ENCODE measurements at regions not wholly inside any gene's neighbourhood (a gene's known extent, or its start where the extent isn't known, plus 50 kb on each side); places are given as distances from the start of the nearest gene placed in this dataset.

- H3K27ac ChIP-seq = no peak overlapping the region
- no peaks in the 10 kb centered on the region for H3K27me3 ChIP-seq
- no peaks in the 10 kb centered on the region for H3K36me3 ChIP-seq
- no peak for TF ChIP-seq POLR2AphosphoS5 (IDR thresholded peaks at IDR 0.05)
- TF ChIP-seq EP300 (IDR thresholded peaks at IDR 0.05) = no peak
- TF ChIP-seq POLR2A (IDR thresholded peaks at IDR 0.05) = no peak
- TF ChIP-seq, protein P1, sequence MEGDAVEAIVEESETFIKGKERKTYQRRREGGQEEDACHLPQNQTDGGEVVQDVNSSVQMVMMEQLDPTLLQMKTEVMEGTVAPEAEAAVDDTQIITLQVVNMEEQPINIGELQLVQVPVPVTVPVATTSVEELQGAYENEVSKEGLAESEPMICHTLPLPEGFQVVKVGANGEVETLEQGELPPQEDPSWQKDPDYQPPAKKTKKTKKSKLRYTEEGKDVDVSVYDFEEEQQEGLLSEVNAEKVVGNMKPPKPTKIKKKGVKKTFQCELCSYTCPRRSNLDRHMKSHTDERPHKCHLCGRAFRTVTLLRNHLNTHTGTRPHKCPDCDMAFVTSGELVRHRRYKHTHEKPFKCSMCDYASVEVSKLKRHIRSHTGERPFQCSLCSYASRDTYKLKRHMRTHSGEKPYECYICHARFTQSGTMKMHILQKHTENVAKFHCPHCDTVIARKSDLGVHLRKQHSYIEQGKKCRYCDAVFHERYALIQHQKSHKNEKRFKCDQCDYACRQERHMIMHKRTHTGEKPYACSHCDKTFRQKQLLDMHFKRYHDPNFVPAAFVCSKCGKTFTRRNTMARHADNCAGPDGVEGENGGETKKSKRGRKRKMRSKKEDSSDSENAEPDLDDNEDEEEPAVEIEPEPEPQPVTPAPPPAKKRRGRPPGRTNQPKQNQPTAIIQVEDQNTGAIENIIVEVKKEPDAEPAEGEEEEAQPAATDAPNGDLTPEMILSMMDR (IDR thresholded peaks at IDR 0.05) = no peak
- no peaks in the 10 kb centered on the region for H3K4me1 ChIP-seq
- no peaks in the 10 kb centered on the region for H3K9me3 ChIP-seq
- DNase-seq (no peak), ATAC-seq (ENCODE audit: low FRiP score in 2 of 2) (no peak)
- H3K4me3 ChIP-seq = no peak overlapping the region
- 26 to 30% methylated on average over 1 of the region's 1 CpG for WGBS, 2 donors
Observed at GRCh38 chr3:168239287-168239686, 143.6 kb upstream of the GOLIM4 start.

- Histone ChIP-seq H3K9me3 (no peaks in the 10 kb centered on the region), H3K4me3 (no peak overlapping the region), H3K4me1 (no peaks in the 10 kb centered on the region), H3K27ac (no peak overlapping the region), H3K36me3 (no peaks in the 10 kb centered on the region), H3K27me3 (no peaks in the 10 kb centered on the region)
- no peak for TF ChIP-seq POLR2A (IDR thresholded peaks at IDR 0.05)
- no peak for TF ChIP-seq EP300 (IDR thresholded peaks at IDR 0.05)
- no peak for TF ChIP-seq POLR2AphosphoS5 (IDR thresholded peaks at IDR 0.05)
- TF ChIP-seq, protein P1 (IDR thresholded peaks at IDR 0.05) = no peak
- ATAC-seq (ENCODE audit: low FRiP score in 2 of 2) (no peak), DNase-seq (no peak)
- 70 to 84% methylated on average over 1 of the region's 1 CpG for WGBS, 2 donors
Observed at GRCh38 chr3:168233001-168233400, 137.3 kb upstream of the GOLIM4 start.

GRCh38 chr3:168223085-168223484, 127.4 kb upstream of the GOLIM4 start:
- WGBS, 2 donors = 83 to 92% methylated on average over 3 of the region's 3 CpGs
- no peaks in the 10 kb centered on the region for H3K27me3 ChIP-seq
- ATAC-seq (ENCODE audit: low FRiP score in 2 of 2) (no peak), DNase-seq (no peak)
- no peaks in the 10 kb centered on the region for H3K36me3 ChIP-seq
- no peak for TF ChIP-seq POLR2A (IDR thresholded peaks at IDR 0.05)
- TF ChIP-seq POLR2AphosphoS5 (IDR thresholded peaks at IDR 0.05) = no peak
- no peak for TF ChIP-seq EP300 (IDR thresholded peaks at IDR 0.05)
- TF ChIP-seq, protein P1 (IDR thresholded peaks at IDR 0.05) = no peak
- H3K4me3 ChIP-seq = no peak overlapping the region
- H3K9me3 ChIP-seq = no peaks in the 10 kb centered on the region
- no peak overlapping the region for H3K27ac ChIP-seq
- H3K4me1 ChIP-seq = no peaks in the 10 kb centered on the region

DNA sequence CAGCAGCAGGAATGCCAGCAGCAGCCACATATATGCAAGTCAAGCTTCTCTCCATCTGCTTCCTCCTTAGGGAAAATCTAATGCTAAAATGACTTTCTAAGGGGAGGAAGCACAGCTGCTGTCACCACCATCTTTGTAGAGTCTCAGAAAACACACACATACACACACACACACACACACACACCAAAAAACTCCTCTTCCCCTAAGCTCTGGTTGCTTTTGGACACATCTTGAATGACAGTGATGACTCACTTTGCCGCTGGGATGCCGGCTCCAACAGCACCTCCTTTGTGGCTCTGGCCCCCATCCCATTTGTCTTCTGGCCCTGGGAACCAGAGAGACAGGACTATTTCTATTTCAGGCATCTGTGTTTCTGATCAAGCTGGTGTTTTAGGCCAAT, 124.8 kb upstream of the GOLIM4 start:
- TF ChIP-seq, protein P1 (IDR thresholded peaks at IDR 0.05) = no peak
- no peak for TF ChIP-seq POLR2AphosphoS5 (IDR thresholded peaks at IDR 0.05)
- TF ChIP-seq POLR2A (IDR thresholded peaks at IDR 0.05) = no peak
- no peak for TF ChIP-seq EP300 (IDR thresholded peaks at IDR 0.05)
- ATAC-seq (ENCODE audit: low FRiP score in 2 of 2) (no peak), DNase-seq (no peak)
- H3K9me3 ChIP-seq = no peaks in the 10 kb centered on the region
- no peaks in the 10 kb centered on the region for H3K36me3 ChIP-seq
- no peaks in the 10 kb centered on the region for H3K4me1 ChIP-seq
- H3K27me3 ChIP-seq = no peaks in the 10 kb centered on the region
- no peak overlapping the region for H3K4me3 ChIP-seq
- 76 to 84% methylated on average over 2 of the region's 2 CpGs for WGBS, 2 donors
- H3K27ac ChIP-seq = no peak overlapping the region

DNA sequence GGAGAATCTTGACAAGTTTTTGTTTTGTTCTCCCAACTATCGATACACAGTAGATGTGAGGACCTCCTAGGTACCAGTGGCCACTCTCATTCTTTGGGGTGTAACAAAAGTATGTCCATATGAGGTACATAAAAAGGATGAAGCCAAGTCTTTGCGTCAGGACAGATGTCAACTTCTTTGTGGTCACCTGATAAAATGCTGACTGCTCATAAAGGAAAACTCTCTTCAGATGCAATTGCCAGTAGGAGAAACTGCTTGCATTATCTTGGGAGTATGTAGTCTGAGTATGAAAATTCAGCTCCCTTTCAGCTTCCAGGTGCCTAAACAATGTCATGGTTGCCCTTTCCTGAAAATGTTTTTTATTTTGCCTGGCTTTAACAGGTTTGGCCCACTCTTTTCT, 123.8 kb upstream of the GOLIM4 start:
- H3K9me3 ChIP-seq = no peaks in the 10 kb centered on the region
- H3K36me3 ChIP-seq = no peaks in the 10 kb centered on the region
- WGBS, 2 donors = 94% methylated on average over 2 of the region's 2 CpGs
- H3K4me3 ChIP-seq = no peak overlapping the region
- no peak overlapping the region for H3K27ac ChIP-seq
- TF ChIP-seq, protein P1 (IDR thresholded peaks at IDR 0.05) = no peak
- TF ChIP-seq POLR2AphosphoS5 (IDR thresholded peaks at IDR 0.05) (no peak), EP300 (IDR thresholded peaks at IDR 0.05) (no peak), POLR2A (IDR thresholded peaks at IDR 0.05) (no peak)
- DNase-seq = no peak
- H3K4me1 ChIP-seq = no peaks in the 10 kb centered on the region
- no peak for ATAC-seq (ENCODE audit: low FRiP score in 2 of 2)
- no peaks in the 10 kb centered on the region for H3K27me3 ChIP-seq

Measured in upper lobe of left lung (tissue), 6 donors.